GM18498 (cell line): ENCODE measurements at regions not wholly inside any gene's neighbourhood (a gene's known extent, or its start where the extent isn't known, plus 50 kb on each side); places are given as distances from the start of the nearest gene placed in this dataset.

Source experiments
- ATAC-seq: cut with Tn5 transposase; IDR thresholded peaks from one replicate; pipeline ENCODE4 v1.9.1; 2021; ENCODE audit warnings: mild to moderate bottlenecking, moderate library complexity; ENCODE audit not compliant: unreplicated experiment

- ATAC-seq, result no peak
These were observed 150.4 kb upstream of the GAREM1 start for GRCh38 chr18:32621034-32621433.

- no peak for ATAC-seq
These were observed 147.9 kb upstream of the GAREM1 start for GRCh38 chr18:32618546-32618945.

- no peak for ATAC-seq
These were observed 143.1 kb upstream of the GAREM1 start for GRCh38 chr18:32613821-32614220.

GRCh38 chr18:32612651-32613050, 142.0 kb upstream of the GAREM1 start:
- ATAC-seq, result no peak

- no peak for ATAC-seq
These were observed 139.5 kb upstream of the GAREM1 start for GRCh38 chr18:32610176-32610575.

- ATAC-seq, result no peak
These were observed 137.1 kb upstream of the GAREM1 start for GRCh38 chr18:32607816-32608215.

- ATAC-seq, result no peak
These were observed 127.5 kb upstream of the GAREM1 start for GRCh38 chr18:32598144-32598543.

GRCh38 chr18:32596501-32596900, 125.8 kb upstream of the GAREM1 start:
- no peak for ATAC-seq

GRCh38 chr18:32595832-32596231, 125.2 kb upstream of the GAREM1 start:
- no peak for ATAC-seq

- ATAC-seq, result no peak
These were observed 117.5 kb upstream of the GAREM1 start for GRCh38 chr18:32588191-32588590.

- no peak for ATAC-seq
These were observed 112.7 kb upstream of the GAREM1 start for GRCh38 chr18:32583431-32583830.

GRCh38 chr18:32582455-32582854, 111.8 kb upstream of the GAREM1 start:
- no peak for ATAC-seq

GRCh38 chr18:32577561-32577960, 106.9 kb upstream of the GAREM1 start:
- no peak for ATAC-seq

GRCh38 chr18:32576296-32576916, 105.7 kb upstream of the GAREM1 start:
- peak; percentile 52 for ATAC-seq

GRCh38 chr18:32566960-32567359, 96.3 kb upstream of the GAREM1 start:
- ATAC-seq, result no peak

- no peak for ATAC-seq
These were observed 83.1 kb upstream of the GAREM1 start for GRCh38 chr18:32553640-32554365.

GRCh38 chr18:32553174-32553573, 82.5 kb upstream of the GAREM1 start:
- ATAC-seq, result no peak

GRCh38 chr18:32552421-32553030, 81.8 kb upstream of the GAREM1 start:
- peak; percentile 86 for ATAC-seq

GRCh38 chr18:32550963-32551362, 80.3 kb upstream of the GAREM1 start:
- ATAC-seq, result no peak

GRCh38 chr18:32549248-32550110, 78.8 kb upstream of the GAREM1 start:
- ATAC-seq, result peak; percentile 88

- ATAC-seq, result no peak
These were observed 78.0 kb upstream of the GAREM1 start for GRCh38 chr18:32548688-32549087.
